ENCODE measurements at regions not wholly inside any gene's neighbourhood (a gene's known extent, or its start where the extent isn't known, plus 50 kb on each side); places are given as distances from the start of the nearest gene placed in this dataset.

GRCh38 chr2:16313235-16313975 is 352.2 kb downstream of the CYRIA start:
- H3K27me3 Mint-ChIP-seq, result peaks cover 7% of the 10 kb centered on the region
- no peaks in the 10 kb centered on the region for H3K9me3 Mint-ChIP-seq
- POLR2A ChIA-PET, result no interaction called here
- no peak overlapping the region for H3K27ac Mint-ChIP-seq
- H3K36me3 Mint-ChIP-seq, result no peaks in the 10 kb centered on the region
- H3K4me3 Mint-ChIP-seq, result no peak overlapping the region
- no peaks in the 10 kb centered on the region for H3K4me1 Mint-ChIP-seq
- ATAC-seq (ENCODE audit: low read depth) (no peak), DNase-seq (no peak)

GRCh38 chr2:16312771-16313170 is 352.9 kb downstream of the CYRIA start:
- Mint-ChIP-seq H3K4me1 (no peaks in the 10 kb centered on the region), H3K27me3 (peaks cover 7% of the 10 kb centered on the region), H3K36me3 (no peaks in the 10 kb centered on the region), H3K27ac (no peak overlapping the region), H3K4me3 (no peak overlapping the region), H3K9me3 (peaks cover 2% of the 10 kb centered on the region)
- POLR2A ChIA-PET, result no interaction called here
- ATAC-seq (ENCODE audit: low read depth) (no peak), DNase-seq (no peak)

- H3K27ac Mint-ChIP-seq, result no peak overlapping the region
- peaks cover 2% of the 10 kb centered on the region for H3K9me3 Mint-ChIP-seq
- POLR2A ChIA-PET, result no interaction called here
- no peak overlapping the region for H3K4me3 Mint-ChIP-seq
- ATAC-seq (ENCODE audit: low read depth) (no peak), DNase-seq (no peak)
- no peaks in the 10 kb centered on the region for H3K4me1 Mint-ChIP-seq
- H3K27me3 Mint-ChIP-seq, result peaks cover 7% of the 10 kb centered on the region
- no peaks in the 10 kb centered on the region for H3K36me3 Mint-ChIP-seq
Measured at GRCh38 chr2:16311521-16312440, 353.9 kb downstream of the CYRIA start.

GRCh38 chr2:16308816-16309215 is 356.8 kb downstream of the CYRIA start:
- Mint-ChIP-seq H3K27me3 (peaks cover 9% of the 10 kb centered on the region), H3K9me3 (peaks cover 2% of the 10 kb centered on the region), H3K36me3 (no peaks in the 10 kb centered on the region), H3K4me1 (no peaks in the 10 kb centered on the region), H3K27ac (no peak overlapping the region), H3K4me3 (no peak overlapping the region)
- POLR2A ChIA-PET, result no interaction called here
- no peak for ATAC-seq (ENCODE audit: low read depth)
- DNase-seq, result no peak

- Mint-ChIP-seq H3K9me3 (peaks cover 2% of the 10 kb centered on the region), H3K4me1 (peaks cover 3% of the 10 kb centered on the region), H3K27me3 (peaks cover 9% of the 10 kb centered on the region), H3K36me3 (no peaks in the 10 kb centered on the region), H3K27ac (no peak overlapping the region), H3K4me3 (no peak overlapping the region)
- POLR2A ChIA-PET, result no interaction called here
- ATAC-seq (ENCODE audit: low read depth), result no peak
- DNase-seq, result no peak
Measured at GRCh38 chr2:16304876-16305590, 360.6 kb downstream of the CYRIA start.

- no peak overlapping the region for H3K27ac Mint-ChIP-seq
Measured at GRCh38 chr2:16303761-16304160, 361.9 kb downstream of the CYRIA start.

GRCh38 chr2:16303273-16303577 is 362.4 kb downstream of the CYRIA start:
- ATAC-seq (ENCODE audit: low read depth), result no peak
- DNase-seq, result no peak
- peak overlapping the region; percentile 70 for H3K4me3 Mint-ChIP-seq
- peaks cover 10% of the 10 kb centered on the region for H3K27me3 Mint-ChIP-seq
- no peak overlapping the region for H3K27ac Mint-ChIP-seq
- POLR2A ChIA-PET, result no interaction called here
- H3K9me3 Mint-ChIP-seq, result peaks cover 2% of the 10 kb centered on the region
- peaks cover 3% of the 10 kb centered on the region for H3K4me1 Mint-ChIP-seq
- H3K36me3 Mint-ChIP-seq, result no peaks in the 10 kb centered on the region

More at GRCh38 chr2:16303761-16304160, 361.9 kb downstream of the CYRIA start:
- Mint-ChIP-seq H3K9me3 (peaks cover 2% of the 10 kb centered on the region), H3K4me3 (no peak overlapping the region), H3K4me1 (peaks cover 3% of the 10 kb centered on the region), H3K36me3 (no peaks in the 10 kb centered on the region), H3K27me3 (peaks cover 9% of the 10 kb centered on the region)
- DNase-seq, result no peak
- ATAC-seq (ENCODE audit: low read depth), result no peak
- POLR2A ChIA-PET, result no interaction called here

- no peak overlapping the region for H3K27ac Mint-ChIP-seq
- H3K36me3 Mint-ChIP-seq, result no peaks in the 10 kb centered on the region
- no peaks in the 10 kb centered on the region for H3K9me3 Mint-ChIP-seq
- H3K4me3 Mint-ChIP-seq, result peak overlapping the region; percentile 70
- POLR2A ChIA-PET, result no interaction called here
- peaks cover 11% of the 10 kb centered on the region for H3K27me3 Mint-ChIP-seq
- no peak for DNase-seq
- peaks cover 3% of the 10 kb centered on the region for H3K4me1 Mint-ChIP-seq
- ATAC-seq (ENCODE audit: low read depth), result no peak
Measured at GRCh38 chr2:16302431-16303272, 362.3 kb downstream of the MYCN start.

- Mint-ChIP-seq H3K27ac (no peak overlapping the region), H3K4me3 (no peak overlapping the region), H3K4me1 (peaks cover 3% of the 10 kb centered on the region), H3K9me3 (no peaks in the 10 kb centered on the region), H3K27me3 (peaks cover 11% of the 10 kb centered on the region), H3K36me3 (no peaks in the 10 kb centered on the region)
- ATAC-seq (ENCODE audit: low read depth) (no peak), DNase-seq (no peak)
- POLR2A ChIA-PET, result no interaction called here
Measured at GRCh38 chr2:16301961-16302360, 361.6 kb downstream of the MYCN start.

GRCh38 chr2:16298866-16299265 is 358.5 kb downstream of the MYCN start:
- no peak overlapping the region for H3K27ac Mint-ChIP-seq
- POLR2A ChIA-PET, result no interaction called here

GRCh38 chr2:16296331-16297250 is 356.2 kb downstream of the MYCN start:
- no peak overlapping the region for H3K4me3 Mint-ChIP-seq
- DNase-seq (no peak), ATAC-seq (ENCODE audit: low read depth) (no peak)
- H3K27me3 Mint-ChIP-seq, result peaks cover 4% of the 10 kb centered on the region
- no peaks in the 10 kb centered on the region for H3K9me3 Mint-ChIP-seq
- H3K36me3 Mint-ChIP-seq, result no peaks in the 10 kb centered on the region
- no peak overlapping the region for H3K27ac Mint-ChIP-seq
- H3K4me1 Mint-ChIP-seq, result no peaks in the 10 kb centered on the region
- POLR2A ChIA-PET, result no interaction called here

More at GRCh38 chr2:16298866-16299265, 358.5 kb downstream of the MYCN start:
- Mint-ChIP-seq H3K9me3 (no peaks in the 10 kb centered on the region), H3K27me3 (peaks cover 7% of the 10 kb centered on the region), H3K4me1 (peaks cover 3% of the 10 kb centered on the region), H3K4me3 (no peak overlapping the region), H3K36me3 (no peaks in the 10 kb centered on the region)
- DNase-seq, result no peak
- no peak for ATAC-seq (ENCODE audit: low read depth)

- H3K27me3 Mint-ChIP-seq, result peaks cover 4% of the 10 kb centered on the region
- POLR2A ChIA-PET, result no interaction called here
- H3K27ac Mint-ChIP-seq, result no peak overlapping the region
- no peak overlapping the region for H3K4me3 Mint-ChIP-seq
- H3K9me3 Mint-ChIP-seq, result no peaks in the 10 kb centered on the region
- no peaks in the 10 kb centered on the region for H3K4me1 Mint-ChIP-seq
- ATAC-seq (ENCODE audit: low read depth) (no peak), DNase-seq (no peak)
- no peaks in the 10 kb centered on the region for H3K36me3 Mint-ChIP-seq
Measured at GRCh38 chr2:16296038-16296290, 355.6 kb downstream of the MYCN start.

Data from activated naive CD8-positive, alpha-beta T cell treated with anti-CD3 and anti-CD28 coated beads, Interleukin-2, amount 10 ng/mL, durations not matched to agents 7 days and 5 days (primary cell).